Superior temporal gyrus (tissue), 1 donor: ENCODE measurements at regions not wholly inside any gene's neighbourhood (a gene's known extent, or its start where the extent isn't known, plus 50 kb on each side); places are given as distances from the start of the nearest gene placed in this dataset.

ENCODE experiments used
- DNase-seq: peaks from one replicate; pipeline ENCODE4 v3.0.0-alpha.2; 2016; ENCODE audit errors: extremely low spot score

- DNase-seq, result no peak
Observed at GRCh38 chr6:10305790-10306415, 109.0 kb downstream of the TFAP2A start.

- DNase-seq, result no peak
Observed at GRCh38 chr6:10303608-10304506, 111.0 kb downstream of the TFAP2A start.

GRCh38 chr6:10302566-10303235, 112.2 kb downstream of the TFAP2A start:
- no peak for DNase-seq

GRCh38 chr6:10300071-10300470, 114.8 kb downstream of the TFAP2A start:
- DNase-seq, result no peak

GRCh38 chr6:10297832-10298231, 117.0 kb downstream of the TFAP2A start:
- DNase-seq, result no peak

GRCh38 chr6:10278746-10279145, 136.1 kb downstream of the TFAP2A start:
- peak; percentile 31 for DNase-seq

- no peak for DNase-seq
Observed at GRCh38 chr6:10276660-10277287, 138.1 kb downstream of the TFAP2A start.

- DNase-seq, result no peak
Observed at GRCh38 chr6:10276106-10276505, 138.8 kb downstream of the TFAP2A start.

GRCh38 chr6:10272591-10272990, 142.3 kb downstream of the TFAP2A start:
- DNase-seq, result no peak

GRCh38 chr6:10271982-10272381, 142.9 kb downstream of the TFAP2A start:
- no peak for DNase-seq

- no peak for DNase-seq
Observed at GRCh38 chr6:10269814-10270472, 144.9 kb downstream of the TFAP2A start.

GRCh38 chr6:10268611-10269310, 146.1 kb downstream of the TFAP2A start:
- DNase-seq, result no peak

GRCh38 chr6:10268111-10268510, 146.8 kb downstream of the TFAP2A start:
- DNase-seq, result no peak

- no peak for DNase-seq
Observed at GRCh38 chr6:10266462-10266861, 148.4 kb downstream of the TFAP2A start.

- DNase-seq, result no peak
Observed at GRCh38 chr6:10266061-10266460, 148.8 kb downstream of the TFAP2A start.

- no peak for DNase-seq
Observed at GRCh38 chr6:10262505-10262904, 152.4 kb downstream of the TFAP2A start.

- no peak for DNase-seq
Observed at GRCh38 chr6:10259671-10260070, 155.2 kb downstream of the TFAP2A start.

GRCh38 chr6:10258341-10258740, 156.5 kb downstream of the TFAP2A start:
- no peak for DNase-seq

- DNase-seq, result no peak
Observed at GRCh38 chr6:10256113-10256690, 158.7 kb downstream of the TFAP2A start.

- DNase-seq, result no peak
Observed at GRCh38 chr6:10250655-10251220, 164.1 kb downstream of the TFAP2A start.
